ENCODE measurements at regions not wholly inside any gene's neighbourhood (a gene's known extent, or its start where the extent isn't known, plus 50 kb on each side); places are given as distances from the start of the nearest gene placed in this dataset.

DNA sequence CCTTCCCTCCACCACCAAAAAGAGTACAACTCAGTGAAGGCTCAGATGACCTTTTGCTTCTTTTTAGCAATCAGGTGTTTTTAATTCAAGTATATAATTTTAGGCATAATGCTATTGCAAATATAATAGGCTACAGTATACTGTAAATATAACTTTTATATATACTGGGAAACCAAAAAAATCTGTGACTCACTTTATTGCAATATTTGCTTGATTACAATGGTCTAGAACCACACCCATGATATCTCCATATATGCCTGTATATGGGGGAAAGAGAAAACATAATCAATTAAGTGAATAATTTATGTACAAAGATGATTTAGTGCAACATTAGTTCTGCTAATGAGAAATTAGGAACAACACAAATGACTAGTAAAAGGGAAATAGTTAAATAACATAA is 134.3 kb downstream of the TLE3 start:
- no peak for DNase-seq (ENCODE audit: extremely low spot score)
- CTCF ChIA-PET = no interaction called here
- POLR2A ChIA-PET = no interaction called here
- TF ChIP-seq, protein P1, sequence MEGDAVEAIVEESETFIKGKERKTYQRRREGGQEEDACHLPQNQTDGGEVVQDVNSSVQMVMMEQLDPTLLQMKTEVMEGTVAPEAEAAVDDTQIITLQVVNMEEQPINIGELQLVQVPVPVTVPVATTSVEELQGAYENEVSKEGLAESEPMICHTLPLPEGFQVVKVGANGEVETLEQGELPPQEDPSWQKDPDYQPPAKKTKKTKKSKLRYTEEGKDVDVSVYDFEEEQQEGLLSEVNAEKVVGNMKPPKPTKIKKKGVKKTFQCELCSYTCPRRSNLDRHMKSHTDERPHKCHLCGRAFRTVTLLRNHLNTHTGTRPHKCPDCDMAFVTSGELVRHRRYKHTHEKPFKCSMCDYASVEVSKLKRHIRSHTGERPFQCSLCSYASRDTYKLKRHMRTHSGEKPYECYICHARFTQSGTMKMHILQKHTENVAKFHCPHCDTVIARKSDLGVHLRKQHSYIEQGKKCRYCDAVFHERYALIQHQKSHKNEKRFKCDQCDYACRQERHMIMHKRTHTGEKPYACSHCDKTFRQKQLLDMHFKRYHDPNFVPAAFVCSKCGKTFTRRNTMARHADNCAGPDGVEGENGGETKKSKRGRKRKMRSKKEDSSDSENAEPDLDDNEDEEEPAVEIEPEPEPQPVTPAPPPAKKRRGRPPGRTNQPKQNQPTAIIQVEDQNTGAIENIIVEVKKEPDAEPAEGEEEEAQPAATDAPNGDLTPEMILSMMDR (IDR thresholded peaks at IDR 0.05; ENCODE audit: control extremely low read depth, extremely low read depth, low read depth, missing control alignments) = no peak

DNA sequence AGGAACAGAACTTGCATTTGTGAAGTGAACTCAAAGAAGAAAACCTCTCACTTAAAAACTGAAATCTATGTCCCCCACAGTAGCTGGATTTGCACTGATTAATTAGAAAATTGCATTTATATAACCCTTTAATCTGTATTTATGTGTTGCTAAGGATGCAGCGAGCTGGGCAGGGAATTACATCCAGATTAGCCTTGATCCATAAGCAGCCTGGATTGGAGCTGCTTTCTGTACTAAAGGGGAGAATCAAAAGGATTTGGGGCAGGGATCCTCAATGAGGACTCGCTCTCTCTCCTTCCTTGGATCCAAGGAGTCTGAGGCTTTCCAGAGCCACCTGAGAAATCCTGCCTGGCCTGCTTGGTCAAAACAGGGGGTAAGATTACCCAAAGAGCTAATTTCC is 125.9 kb downstream of the TLE3 start:
- CTCF ChIA-PET = interaction anchor here (2.5 kb wide), 1 partner anchor 13 kb away, joined by 14 read pairs; no protein-coding TSS in a partner anchor

DNA sequence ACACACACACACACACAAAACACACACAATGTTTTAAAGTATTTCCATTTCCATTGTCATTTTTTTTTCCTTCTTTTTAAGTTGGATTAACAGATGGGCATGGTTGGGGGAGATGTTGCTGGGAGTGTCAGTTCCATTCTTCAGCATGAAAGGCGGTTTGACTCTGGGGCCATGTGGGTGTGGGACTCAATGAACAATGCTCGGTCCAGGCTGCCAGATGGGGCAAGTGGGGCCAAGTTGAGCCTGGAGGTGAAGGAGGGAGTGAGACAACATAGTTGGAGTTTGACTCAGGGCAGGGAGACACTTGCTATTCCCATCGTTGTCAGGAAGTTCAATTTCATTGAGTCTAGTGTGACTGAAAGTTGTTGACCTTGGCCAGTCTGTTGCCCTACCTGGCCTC is 125.3 kb downstream of the TLE3 start:
- CTCF ChIA-PET = interaction anchor here (2.5 kb wide), 1 partner anchor 12 kb away, joined by 14 read pairs; no protein-coding TSS in a partner anchor
- POLR2A ChIA-PET = no interaction called here
- TF ChIP-seq, protein P1 (IDR thresholded peaks at IDR 0.05; ENCODE audit: control extremely low read depth, extremely low read depth, low read depth, missing control alignments) = no peak
- no peak for DNase-seq (ENCODE audit: extremely low spot score)

More for the DNA sequence above, 125.9 kb downstream of the TLE3 start:
- TF ChIP-seq, protein P1 (IDR thresholded peaks at IDR 0.05; ENCODE audit: control extremely low read depth, extremely low read depth, low read depth, missing control alignments) = no peak
- DNase-seq (ENCODE audit: extremely low spot score) = no peak
- POLR2A ChIA-PET = no interaction called here

DNA sequence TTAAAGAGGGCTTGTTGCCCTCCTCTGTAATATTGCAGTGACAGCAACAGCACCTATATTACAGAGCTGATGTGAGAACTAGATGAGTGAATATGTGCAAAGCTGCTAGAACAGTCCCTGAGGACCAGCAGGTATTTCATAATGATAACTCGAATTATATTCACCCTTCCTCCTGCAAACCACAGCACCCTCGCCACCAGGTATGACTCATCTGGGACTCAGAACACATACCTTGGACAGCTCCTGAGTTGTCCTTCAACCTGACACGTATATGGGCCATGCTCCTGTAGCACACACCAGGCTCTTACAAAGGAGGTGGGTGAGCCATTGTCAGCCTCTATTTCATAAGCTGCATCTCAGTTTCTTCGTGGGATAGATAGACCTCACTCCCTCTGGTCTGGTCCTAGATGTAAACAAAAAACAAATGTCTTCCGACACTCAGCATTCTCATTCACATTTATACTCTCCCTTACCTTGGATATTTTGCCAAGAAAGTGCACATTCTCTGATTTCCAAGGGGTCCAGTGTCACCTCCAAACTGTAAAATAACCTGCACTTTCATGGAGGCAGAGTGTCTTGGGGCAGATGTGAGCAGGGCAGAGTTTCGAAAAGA is 124.5 kb downstream of the TLE3 start:
- ChIA-PET POLR2A (no interaction called here), CTCF (interaction anchor here (2.5 kb wide), 1 partner anchor 12 kb away, joined by 14 read pairs; no protein-coding TSS in a partner anchor)
- TF ChIP-seq, protein P1 (IDR thresholded peaks at IDR 0.05; ENCODE audit: control extremely low read depth, extremely low read depth, low read depth, missing control alignments) = no peak
- no peak for DNase-seq (ENCODE audit: extremely low spot score)

DNA sequence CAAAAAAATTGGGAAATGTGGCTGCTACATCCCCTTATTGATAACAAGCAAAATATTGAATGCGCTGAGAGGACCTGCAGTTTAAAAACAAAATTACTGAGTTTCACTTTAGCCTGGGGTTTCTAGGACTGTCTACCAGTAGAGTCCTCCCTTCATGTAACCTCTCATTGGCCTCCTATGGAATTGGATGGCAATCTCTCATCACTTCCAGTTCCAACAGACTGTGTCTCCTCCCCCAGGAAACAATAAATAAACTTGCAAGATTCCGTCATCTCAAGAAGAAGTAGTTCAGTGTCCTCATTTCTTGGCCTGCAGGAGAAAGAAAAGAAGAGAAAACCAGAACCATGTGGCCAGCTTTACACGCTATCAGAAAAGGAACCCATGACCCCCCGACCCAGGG is 123.8 kb downstream of the TLE3 start:
- TF ChIP-seq, protein P1 (IDR thresholded peaks at IDR 0.05; ENCODE audit: control extremely low read depth, extremely low read depth, low read depth, missing control alignments) = no peak

DNA sequence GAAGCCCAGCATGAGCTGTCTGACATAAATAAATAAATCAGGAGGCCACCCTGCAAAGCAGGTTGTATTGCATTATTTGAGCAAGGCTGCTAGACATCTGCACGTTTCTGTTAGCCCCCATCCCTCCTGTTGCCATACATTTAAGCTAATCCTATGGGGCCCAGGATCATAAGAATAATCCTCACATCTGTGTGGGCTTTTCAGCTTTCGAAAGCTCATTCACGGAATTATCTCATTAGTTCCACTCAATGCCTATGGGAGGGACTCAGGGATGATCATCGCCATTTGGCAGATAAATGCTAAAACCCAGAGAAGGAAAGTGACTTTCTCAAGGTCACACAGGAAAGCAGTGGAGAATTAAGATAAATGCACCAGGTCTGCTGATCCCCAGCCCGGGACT is 123.4 kb downstream of the TLE3 start:
- ChIA-PET POLR2A (no interaction called here), CTCF (no interaction called here)
- no peak for DNase-seq (ENCODE audit: extremely low spot score)
- TF ChIP-seq, protein P1 (IDR thresholded peaks at IDR 0.05; ENCODE audit: control extremely low read depth, extremely low read depth, low read depth, missing control alignments) = no peak

More for the DNA sequence above, 123.8 kb downstream of the TLE3 start:
- POLR2A ChIA-PET = no interaction called here
- DNase-seq (ENCODE audit: extremely low spot score) = no peak
- CTCF ChIA-PET = no interaction called here

Measured in GM10248 (cell line).